Prostate gland (tissue), 2 donors: ENCODE measurements at regions not wholly inside any gene's neighbourhood (a gene's known extent, or its start where the extent isn't known, plus 50 kb on each side); places are given as distances from the start of the nearest gene placed in this dataset.

Experiments used
- POLR2A ChIP-seq: fragments of 450-650 bp; IDR thresholded peaks from one replicate; pipeline ENCODE4 v1.6.1; 2016; ENCODE audit warnings: antibody characterized with exemption, mild to moderate bottlenecking
- TF ChIP-seq, protein P1 (sequence below), 4 experiments: fragments of 200-600 bp in 2 of 4; fragments of 450-650 bp in 2 of 4; sonication (generic) in 2 of 4; IDR thresholded peaks; 1 replicate in 3 of 4; 2 replicates in 1 of 4; pipeline ENCODE4 v1.5.1; 2016 to 2019; ENCODE audit warnings: antibody characterized with exemption in 4 of 4, mild to moderate bottlenecking in 2 of 4, moderate library complexity in 2 of 4

DNA sequence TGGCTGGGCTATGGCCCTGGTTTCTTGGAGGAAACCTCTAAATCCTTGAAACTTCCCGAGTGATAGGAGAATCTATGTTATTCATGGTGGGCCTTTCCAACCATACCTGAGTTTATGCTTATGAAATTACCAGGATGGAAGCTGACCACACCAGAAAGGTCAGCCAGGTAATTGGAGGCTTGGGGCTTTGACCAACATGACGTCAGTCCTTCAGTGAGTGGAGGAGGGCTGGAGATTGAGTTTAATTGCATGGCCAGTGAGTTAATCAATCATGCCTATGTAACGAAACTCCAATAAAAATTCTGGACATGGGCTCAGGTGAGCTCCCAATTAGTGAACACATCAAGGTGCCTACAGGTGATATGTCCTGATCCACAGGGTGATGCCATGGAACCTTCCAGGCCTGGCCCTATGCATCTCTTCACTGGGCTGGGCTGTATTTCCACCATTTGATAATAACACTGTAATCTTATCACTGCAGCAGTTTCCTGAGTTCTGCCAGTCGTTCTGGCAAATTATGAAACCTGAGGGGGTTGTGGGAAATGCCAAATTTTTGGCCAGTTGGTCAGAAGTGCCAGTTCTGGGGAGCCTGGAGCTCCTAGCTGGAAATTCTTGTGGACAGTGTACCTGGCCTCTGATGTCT lies 106.5 kb downstream of the CDH26 start:
- TF ChIP-seq, protein P1, sequence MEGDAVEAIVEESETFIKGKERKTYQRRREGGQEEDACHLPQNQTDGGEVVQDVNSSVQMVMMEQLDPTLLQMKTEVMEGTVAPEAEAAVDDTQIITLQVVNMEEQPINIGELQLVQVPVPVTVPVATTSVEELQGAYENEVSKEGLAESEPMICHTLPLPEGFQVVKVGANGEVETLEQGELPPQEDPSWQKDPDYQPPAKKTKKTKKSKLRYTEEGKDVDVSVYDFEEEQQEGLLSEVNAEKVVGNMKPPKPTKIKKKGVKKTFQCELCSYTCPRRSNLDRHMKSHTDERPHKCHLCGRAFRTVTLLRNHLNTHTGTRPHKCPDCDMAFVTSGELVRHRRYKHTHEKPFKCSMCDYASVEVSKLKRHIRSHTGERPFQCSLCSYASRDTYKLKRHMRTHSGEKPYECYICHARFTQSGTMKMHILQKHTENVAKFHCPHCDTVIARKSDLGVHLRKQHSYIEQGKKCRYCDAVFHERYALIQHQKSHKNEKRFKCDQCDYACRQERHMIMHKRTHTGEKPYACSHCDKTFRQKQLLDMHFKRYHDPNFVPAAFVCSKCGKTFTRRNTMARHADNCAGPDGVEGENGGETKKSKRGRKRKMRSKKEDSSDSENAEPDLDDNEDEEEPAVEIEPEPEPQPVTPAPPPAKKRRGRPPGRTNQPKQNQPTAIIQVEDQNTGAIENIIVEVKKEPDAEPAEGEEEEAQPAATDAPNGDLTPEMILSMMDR (IDR thresholded peaks at IDR 0.05), result no peak
- TF ChIP-seq POLR2A, result no peak
